Right cardiac atrium (tissue), 5 donors: ENCODE measurements at regions not wholly inside any gene's neighbourhood (a gene's known extent, or its start where the extent isn't known, plus 50 kb on each side); places are given as distances from the start of the nearest gene placed in this dataset.
"Not testable (repeated sequence)": the region's sequence is repeated elsewhere in the genome, so short reads cannot be mapped to it uniquely, and the experiment has no call there.

ENCODE experiments used
- ATAC-seq, 2 donors: fragments of 200-7000 bp; cut with Tn5 transposase; one replicate each; pipeline versions ENCODE4 v1.8.0 to v1.9.1; 2020; ENCODE audit warnings: moderate library complexity in 2 of 2, mild to moderate bottlenecking in 1 of 2
- DNase-seq, 3 donors: peaks; one replicate each; pipeline ENCODE4 v3.0.0-alpha.2; 2020
- H3K27ac ChIP-seq: one replicate; pipeline ENCODE4 v1.5.1; 2013; ENCODE audit warnings: mild to moderate bottlenecking, low read length, control low read depth, moderate library complexity
- H3K27me3 ChIP-seq: one replicate; pipeline ENCODE4 v1.6.1; 2013; ENCODE audit not compliant: control insufficient read depth, insufficient read depth
- H3K4me1 ChIP-seq: one replicate; pipeline ENCODE4 v1.6.1; 2013; ENCODE audit warnings: low read length; ENCODE audit not compliant: control insufficient read depth, insufficient read depth
- H3K4me3 ChIP-seq: one replicate; pipeline ENCODE4 v1.5.1; 2013; ENCODE audit warnings: low read length, control low read depth
- H3K9me3 ChIP-seq: one replicate; pipeline ENCODE4 v1.6.1; 2013; ENCODE audit warnings: low read length; ENCODE audit not compliant: control insufficient read depth
- WGBS: extraction: QIAGEN DNeasy Blood & Tissue Kit; methylation state at CpG from one replicate; pipeline ENCODE4 v1.1.7; 2013; 5-methylcytosine and 5-hydroxymethylcytosine counted together
- intact Hi-C, 4 donors: fragments of 100-400 bp; cut with DNase I; formaldehyde crosslinking; loops; one replicate each; pipeline versions ENCODE4 v1.11.0 to v1.14.0; 2022 to 2023
- donor health status: healthy with polysubstance abuse.
- donor health status: DM: no; HTN: yes; CAD: no.
- donor health status: DM: no; HTN: no; CAD: no.
- donor health status: DM: no; HTN: yes; CAD: no; lungs with severe emphysema.
- donor health status: DM: yes; HTN: yes; CAD: no.

DNA sequence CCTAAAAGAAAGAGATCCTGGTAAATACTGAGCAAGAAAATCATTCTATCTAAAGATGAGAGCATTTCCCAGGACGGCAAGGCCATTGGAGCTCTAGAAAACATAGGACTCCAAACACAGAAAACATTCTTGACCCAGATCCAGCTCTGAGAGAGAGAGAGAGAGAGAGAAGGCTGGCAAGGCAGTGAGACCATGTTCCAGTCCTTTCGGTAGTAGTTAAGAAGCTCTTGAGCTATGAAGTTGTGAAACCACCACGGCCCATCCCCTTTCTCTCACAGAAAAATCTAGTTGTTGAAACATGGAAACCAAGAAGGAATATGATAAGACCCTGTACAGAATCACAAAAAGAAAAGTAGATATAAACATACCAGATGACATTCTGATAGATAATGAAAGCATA is 212.4 kb upstream of the NPSR1 start:
- WGBS: 59% methylated on average over 3 of the region's 3 CpGs
- ATAC-seq (no peak), DNase-seq (no peak)
- no peaks in the 10 kb centered on the region for H3K4me1 ChIP-seq
- intact Hi-C loops: no loop called here
- H3K27ac ChIP-seq: no peak overlapping the region
- H3K4me3 ChIP-seq: no peak overlapping the region
- no peaks in the 10 kb centered on the region for H3K27me3 ChIP-seq
- H3K9me3 ChIP-seq: no peaks in the 10 kb centered on the region

DNA sequence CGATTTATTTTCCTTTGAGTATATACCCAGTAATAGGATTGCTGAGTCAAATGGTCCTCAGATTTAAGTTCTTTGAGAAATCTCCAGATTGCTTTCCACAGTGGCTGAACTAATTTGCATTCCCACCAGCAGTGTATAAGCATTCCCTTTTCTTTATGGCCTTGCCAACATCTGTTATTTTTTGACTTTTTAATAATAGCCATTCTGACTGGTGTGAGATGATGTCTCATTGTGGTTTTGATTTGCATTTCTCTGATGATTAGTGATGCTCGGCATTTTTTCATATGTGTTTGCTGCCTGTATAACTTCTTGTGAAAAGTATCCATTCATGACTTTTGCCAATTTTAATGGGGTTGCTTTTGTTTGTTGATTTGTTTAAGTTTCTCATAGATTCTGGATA is 209.5 kb upstream of the NPSR1 start:
- intact Hi-C loops, H3K4me3 ChIP-seq, ATAC-seq, DNase-seq, H3K27ac ChIP-seq, H3K4me1 ChIP-seq, H3K9me3 ChIP-seq, H3K27me3 ChIP-seq: not testable (repeated sequence)
- WGBS: 84% methylated on average over 2 of the region's 2 CpGs

DNA sequence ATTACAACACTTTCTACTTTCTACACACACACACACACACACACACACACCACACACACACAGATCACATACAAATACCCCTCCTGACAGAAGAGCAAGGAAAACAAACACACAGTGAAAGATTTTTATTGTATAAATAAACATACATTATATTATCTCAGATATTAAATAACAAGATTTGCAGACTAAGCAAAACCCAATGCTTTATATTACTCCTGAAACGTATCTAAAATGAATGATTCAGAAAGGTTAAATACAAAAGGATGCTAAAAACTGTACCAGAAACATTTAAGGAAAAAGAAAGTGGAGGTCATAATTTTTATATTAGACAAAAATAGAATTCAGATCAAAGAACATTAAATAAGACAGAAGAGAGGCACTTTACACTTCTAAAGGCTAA is 208.3 kb upstream of the NPSR1 start:
- DNase-seq (no peak), ATAC-seq (no peak)
- H3K27me3 ChIP-seq: no peaks in the 10 kb centered on the region
- intact Hi-C loops: no loop called here
- no peaks in the 10 kb centered on the region for H3K9me3 ChIP-seq
- H3K27ac ChIP-seq: no peak overlapping the region
- H3K4me3 ChIP-seq: no peak overlapping the region
- no peaks in the 10 kb centered on the region for H3K4me1 ChIP-seq
- WGBS: 68% methylated on average over 1 of the region's 1 CpG

DNA sequence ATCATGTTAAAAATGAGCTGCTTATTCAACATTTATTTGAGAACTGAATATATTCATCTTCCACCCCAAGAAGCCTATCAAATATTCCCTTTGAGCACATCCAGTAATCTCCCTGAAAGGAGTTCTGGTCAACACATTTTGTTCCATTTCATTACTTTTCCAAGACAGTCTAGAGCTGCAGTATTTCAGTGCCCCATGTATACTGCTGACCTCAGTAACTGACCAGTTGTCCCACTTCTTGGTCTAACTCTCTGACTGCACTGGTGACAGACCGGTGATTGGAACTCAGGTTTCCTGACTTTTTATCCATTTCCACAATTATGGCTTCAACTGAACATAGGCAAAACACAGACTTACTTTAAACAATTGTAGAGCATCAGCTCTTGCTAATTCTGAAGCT is 206.8 kb upstream of the NPSR1 start:
- H3K27ac ChIP-seq: no peak overlapping the region
- no peaks in the 10 kb centered on the region for H3K9me3 ChIP-seq
- H3K4me1 ChIP-seq: no peaks in the 10 kb centered on the region
- intact Hi-C loops: no loop called here
- DNase-seq (no peak), ATAC-seq (no peak)
- no peaks in the 10 kb centered on the region for H3K27me3 ChIP-seq
- H3K4me3 ChIP-seq: no peak overlapping the region
- 85% methylated on average over 1 of the region's 1 CpG for WGBS

DNA sequence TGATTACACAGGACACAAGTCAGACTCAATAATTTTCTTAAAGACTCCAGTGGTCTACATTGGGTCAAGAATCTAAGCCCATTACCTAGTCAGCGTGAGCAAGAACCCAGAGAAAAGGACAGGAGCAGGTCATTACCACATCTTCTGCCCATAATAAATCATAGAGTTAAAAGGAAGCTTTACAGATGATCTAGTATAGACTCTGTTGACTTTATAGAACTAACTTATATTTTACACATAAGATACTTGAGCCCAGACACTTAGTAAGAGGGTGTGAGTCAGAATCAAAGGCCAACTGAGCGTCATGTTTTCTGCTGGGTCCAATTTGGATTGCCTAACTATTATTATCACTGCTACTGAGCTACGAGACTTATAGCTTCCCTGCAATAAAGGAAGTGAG is 206.1 kb upstream of the NPSR1 start:
- H3K9me3 ChIP-seq: no peaks in the 10 kb centered on the region
- WGBS: 43% methylated on average over 3 of the region's 3 CpGs
- H3K4me1 ChIP-seq: no peaks in the 10 kb centered on the region
- no peak overlapping the region for H3K4me3 ChIP-seq
- DNase-seq (no peak), ATAC-seq (no peak)
- intact Hi-C loops: no loop called here
- H3K27ac ChIP-seq: no peak overlapping the region
- H3K27me3 ChIP-seq: no peaks in the 10 kb centered on the region

DNA sequence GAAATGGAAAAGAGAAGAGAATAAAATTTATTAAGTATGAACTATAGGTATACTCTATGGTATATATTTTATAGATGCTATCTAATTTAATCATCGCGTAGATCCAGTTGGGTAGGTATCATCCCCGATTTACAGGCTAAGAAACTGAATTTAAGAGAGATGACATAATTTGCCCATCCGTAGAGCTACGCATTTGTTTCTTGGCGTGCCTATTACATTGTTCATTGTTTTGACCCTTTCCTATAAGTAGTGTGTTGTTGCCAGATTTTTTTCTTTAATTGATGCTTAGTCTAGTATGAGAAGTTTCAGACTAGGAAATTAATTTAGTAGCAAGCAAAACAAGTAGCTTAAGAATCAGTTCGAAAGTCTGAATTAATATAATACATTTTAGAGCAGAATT is 205.7 kb upstream of the NPSR1 start:
- ATAC-seq: no peak
- Histone ChIP-seq H3K27me3 (no peaks in the 10 kb centered on the region), H3K4me3 (no peak overlapping the region), H3K4me1 (no peaks in the 10 kb centered on the region), H3K27ac (no peak overlapping the region), H3K9me3 (no peaks in the 10 kb centered on the region)
- 77% methylated on average over 7 of the region's 7 CpGs for whole genome bisulfite sequencing
- intact Hi-C loops: no loop called here
- DNase-seq: no peak

DNA sequence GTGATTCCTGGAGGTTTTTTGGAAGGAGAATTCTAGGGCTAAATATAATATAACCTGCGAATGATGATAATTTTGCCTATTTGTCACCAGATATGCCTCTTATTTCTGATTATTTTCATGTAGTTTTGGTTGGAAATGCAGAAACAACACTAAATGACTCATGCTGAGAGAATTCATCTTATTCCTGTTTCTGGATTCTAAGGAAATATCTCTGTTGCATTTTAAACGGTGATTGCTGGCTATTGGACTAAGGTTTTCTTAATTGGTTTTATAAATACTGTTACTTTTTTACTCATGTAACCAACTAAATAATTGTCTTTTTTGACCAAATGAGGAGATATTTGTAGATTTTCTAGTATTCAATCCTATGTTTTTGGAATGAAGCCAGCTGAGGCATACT is 204.9 kb upstream of the NPSR1 start:
- Histone ChIP-seq H3K4me3 (no peak overlapping the region), H3K27me3 (no peaks in the 10 kb centered on the region), H3K4me1 (no peaks in the 10 kb centered on the region), H3K27ac (no peak overlapping the region), H3K9me3 (no peaks in the 10 kb centered on the region)
- ATAC-seq: no peak
- intact Hi-C loops: no loop called here
- no peak for DNase-seq
- WGBS: 43% methylated on average over 2 of the region's 2 CpGs

DNA sequence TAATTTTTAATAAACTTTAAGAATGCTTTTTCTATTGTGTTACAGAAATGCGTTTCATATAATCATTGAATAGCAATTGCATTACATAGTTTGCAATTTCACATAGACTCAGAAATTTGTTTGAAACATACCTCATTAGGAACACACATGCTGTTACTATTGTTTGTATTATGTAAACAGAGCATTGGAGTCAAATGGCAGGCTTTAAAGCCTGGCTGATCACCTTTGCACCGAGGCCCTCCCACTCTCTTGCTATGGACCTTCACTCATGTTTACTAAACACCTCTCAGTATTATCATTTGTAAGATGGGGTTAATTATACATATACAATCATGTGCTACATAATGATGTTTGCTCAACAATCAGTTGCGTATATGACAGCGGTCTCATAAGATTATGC is 203.6 kb upstream of the NPSR1 start:
- Histone ChIP-seq H3K4me3 (no peak overlapping the region), H3K27me3 (no peaks in the 10 kb centered on the region), H3K4me1 (no peaks in the 10 kb centered on the region), H3K9me3 (no peaks in the 10 kb centered on the region), H3K27ac (no peak overlapping the region)
- ATAC-seq (no peak), DNase-seq (no peak)
- 86% methylated on average over 4 of the region's 4 CpGs for WGBS
- intact Hi-C loops: no loop called here

DNA sequence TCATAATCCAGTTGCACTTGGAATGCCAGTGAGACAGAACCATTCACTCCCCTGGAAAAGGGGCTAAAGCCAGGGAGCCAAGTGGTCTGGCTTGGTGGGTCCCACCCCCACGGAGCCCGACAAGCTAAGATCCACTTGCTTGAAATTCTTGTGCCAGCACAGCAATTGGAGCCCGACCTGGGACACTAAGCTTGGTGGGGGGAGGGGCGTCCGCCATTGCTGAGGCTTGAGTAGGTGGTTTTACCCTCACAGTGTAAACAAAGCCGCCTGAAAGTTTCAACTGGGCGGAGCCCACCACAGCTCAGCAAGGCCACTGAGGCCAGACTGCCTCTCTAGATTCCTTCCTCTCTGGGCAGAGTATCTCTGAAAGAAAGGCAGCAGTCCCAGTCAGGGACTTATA is 200.7 kb upstream of the NPSR1 start:
- Histone ChIP-seq H3K9me3 (no peaks in the 10 kb centered on the region), H3K27me3 (no peaks in the 10 kb centered on the region), H3K4me1 (no peaks in the 10 kb centered on the region), H3K4me3 (no peak overlapping the region), H3K27ac (no peak overlapping the region)
- ATAC-seq: no peak
- intact Hi-C loops: no loop called here
- 91% methylated on average over 7 of the region's 7 CpGs for WGBS
- no peak for DNase-seq

DNA sequence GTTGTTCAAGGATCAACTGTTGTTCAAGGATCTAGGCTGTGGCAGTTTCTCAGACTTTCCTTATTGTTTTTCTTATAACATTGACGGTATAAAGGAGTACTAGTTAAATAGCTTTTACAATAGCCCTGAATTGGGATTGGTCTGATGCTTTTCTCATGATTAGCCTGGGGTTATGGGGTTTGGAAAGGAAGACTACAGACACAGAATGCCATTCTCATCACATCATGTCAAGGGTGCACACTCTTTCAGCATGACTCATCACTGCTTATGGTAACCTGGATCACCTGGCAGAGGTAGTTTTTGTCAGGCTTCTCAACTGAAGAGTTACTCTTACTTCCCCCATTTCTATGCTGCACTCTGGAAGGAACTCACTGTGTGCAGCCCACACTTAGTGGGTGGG is 194.2 kb upstream of the NPSR1 start:
- Histone ChIP-seq H3K9me3 (no peaks in the 10 kb centered on the region), H3K27me3 (no peaks in the 10 kb centered on the region), H3K4me3 (no peak overlapping the region), H3K27ac (no peak overlapping the region), H3K4me1 (no peaks in the 10 kb centered on the region)
- no peak for ATAC-seq
- 83% methylated on average over 1 of the region's 1 CpG for WGBS
- DNase-seq: no peak
- intact Hi-C loops: no loop called here

DNA sequence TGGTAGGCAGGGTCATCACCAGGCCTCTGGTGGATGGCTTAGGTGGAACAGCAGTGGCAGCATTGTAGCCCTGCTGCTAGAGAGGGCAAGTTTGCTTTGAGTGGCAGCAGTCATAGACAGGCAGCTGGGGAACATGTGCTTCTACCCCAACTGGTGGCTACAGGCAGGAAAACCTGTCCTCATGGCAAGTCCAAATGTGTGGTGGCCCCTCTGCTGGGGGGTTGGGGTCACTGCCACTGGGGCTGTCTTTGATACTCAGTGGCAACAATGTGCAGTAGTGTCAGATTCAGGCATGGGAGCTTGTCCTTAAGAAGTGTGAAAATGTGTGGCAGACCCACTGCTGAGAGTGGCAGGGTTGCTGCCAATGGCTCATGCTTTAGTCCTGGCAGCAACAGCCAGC is 186.2 kb upstream of the NPSR1 start:
- H3K4me3 ChIP-seq: no peak overlapping the region
- ATAC-seq: no peak
- DNase-seq: no peak
- H3K4me1 ChIP-seq: no peaks in the 10 kb centered on the region
- intact Hi-C loops: no loop called here
- H3K27ac ChIP-seq: no peak overlapping the region
- H3K27me3 ChIP-seq: no peaks in the 10 kb centered on the region
- H3K9me3 ChIP-seq: no peaks in the 10 kb centered on the region

DNA sequence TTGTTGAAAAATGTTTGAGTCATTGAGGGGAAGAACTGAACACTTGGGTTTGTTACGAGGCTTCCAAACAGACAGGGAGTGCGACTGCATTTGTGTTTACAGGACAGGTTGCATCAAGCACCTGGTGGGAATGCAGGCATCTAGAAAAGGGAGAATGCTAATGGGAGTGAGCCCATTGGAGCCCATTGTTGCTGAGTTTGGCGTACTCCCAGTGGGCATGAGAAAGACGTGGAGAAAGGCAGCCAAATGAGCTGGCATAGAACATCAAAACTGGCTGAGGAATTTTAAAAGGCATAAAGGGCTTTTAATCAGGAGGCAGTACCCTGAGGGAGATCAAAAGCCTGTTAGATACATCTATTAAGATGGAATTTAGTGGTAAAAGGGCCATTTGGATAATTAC is 171.6 kb upstream of the NPSR1 start:
- ATAC-seq (no peak), DNase-seq (no peak)
- no peak overlapping the region for H3K4me3 ChIP-seq
- no peak overlapping the region for H3K27ac ChIP-seq
- no peaks in the 10 kb centered on the region for H3K27me3 ChIP-seq
- no peaks in the 10 kb centered on the region for H3K4me1 ChIP-seq
- intact Hi-C loops: no loop called here
- H3K9me3 ChIP-seq: no peaks in the 10 kb centered on the region
- 73% methylated on average over 4 of the region's 4 CpGs for WGBS
